Endothelial cell of umbilical vein (primary cell): ENCODE measurements at regions not wholly inside any gene's neighbourhood (a gene's known extent, or its start where the extent isn't known, plus 50 kb on each side); places are given as distances from the start of the nearest gene placed in this dataset.

Experiments
- EZH2 ChIP-seq: IDR thresholded peaks from 2 replicates; pipeline ENCODE4 v1.6.1; 2012; ENCODE audit warnings: borderline replicate concordance, low read depth, mild to moderate bottlenecking, moderate library complexity, low read length, inconsistent platforms; ENCODE audit not compliant: severe bottlenecking
- JUN ChIP-seq: IDR thresholded peaks from 2 replicates; pipeline ENCODE4 v1.6.1; 2011; ENCODE audit warnings: borderline replicate concordance, low read depth; ENCODE audit not compliant: insufficient read length, insufficient read depth
- MYC ChIP-seq: IDR thresholded peaks from one replicate; pipeline ENCODE4 v1.6.1; 2011; ENCODE audit warnings: mild to moderate bottlenecking, low read depth, low read length
- POLR2A ChIP-seq: IDR thresholded peaks from 2 replicates; pipeline ENCODE4 v1.6.1; 2012; ENCODE audit warnings: low read depth, mild to moderate bottlenecking, control low read depth, low read length
- POLR2AphosphoS5 ChIP-seq: IDR thresholded peaks from 2 replicates; pipeline ENCODE4 v1.6.1; 2012; ENCODE audit warnings: low read depth, mild to moderate bottlenecking, control low read depth, low read length, moderate library complexity; ENCODE audit not compliant: insufficient read depth
- TF ChIP-seq, protein P1 (sequence below), 2 donors: IDR thresholded peaks; 1 replicate in 1 of 2; 2 replicates in 1 of 2; pipeline ENCODE4 v1.5.1; 2011; ENCODE audit warnings: low read length in 2 of 2, mild to moderate bottlenecking in 2 of 2, moderate library complexity in 2 of 2, control low read depth in 1 of 2, inconsistent platforms in 1 of 2, low read depth in 1 of 2; ENCODE audit not compliant: insufficient read depth in 1 of 2; ENCODE audit errors: extremely low read depth in 1 of 2

DNA sequence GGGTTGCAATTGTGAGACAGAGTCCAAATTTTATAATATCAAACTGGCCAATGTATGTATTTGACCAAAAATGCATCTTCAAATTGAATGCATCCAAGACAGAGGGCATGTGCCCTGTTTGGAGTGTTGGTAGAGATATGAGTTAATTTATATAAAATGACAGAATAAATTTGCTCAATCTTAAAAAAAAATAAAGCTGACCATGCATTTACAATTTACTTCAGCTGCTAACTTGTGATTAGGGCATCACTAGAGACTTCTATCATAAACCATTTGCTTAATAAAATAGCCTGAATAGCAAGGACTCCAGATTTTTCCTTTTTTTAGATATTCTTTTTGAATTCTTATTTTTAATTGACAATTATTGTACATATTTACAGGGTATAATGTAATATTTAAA lies 1345.8 kb downstream of the CDH11 start:
- TF ChIP-seq, protein P1, sequence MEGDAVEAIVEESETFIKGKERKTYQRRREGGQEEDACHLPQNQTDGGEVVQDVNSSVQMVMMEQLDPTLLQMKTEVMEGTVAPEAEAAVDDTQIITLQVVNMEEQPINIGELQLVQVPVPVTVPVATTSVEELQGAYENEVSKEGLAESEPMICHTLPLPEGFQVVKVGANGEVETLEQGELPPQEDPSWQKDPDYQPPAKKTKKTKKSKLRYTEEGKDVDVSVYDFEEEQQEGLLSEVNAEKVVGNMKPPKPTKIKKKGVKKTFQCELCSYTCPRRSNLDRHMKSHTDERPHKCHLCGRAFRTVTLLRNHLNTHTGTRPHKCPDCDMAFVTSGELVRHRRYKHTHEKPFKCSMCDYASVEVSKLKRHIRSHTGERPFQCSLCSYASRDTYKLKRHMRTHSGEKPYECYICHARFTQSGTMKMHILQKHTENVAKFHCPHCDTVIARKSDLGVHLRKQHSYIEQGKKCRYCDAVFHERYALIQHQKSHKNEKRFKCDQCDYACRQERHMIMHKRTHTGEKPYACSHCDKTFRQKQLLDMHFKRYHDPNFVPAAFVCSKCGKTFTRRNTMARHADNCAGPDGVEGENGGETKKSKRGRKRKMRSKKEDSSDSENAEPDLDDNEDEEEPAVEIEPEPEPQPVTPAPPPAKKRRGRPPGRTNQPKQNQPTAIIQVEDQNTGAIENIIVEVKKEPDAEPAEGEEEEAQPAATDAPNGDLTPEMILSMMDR (IDR thresholded peaks at IDR 0.05; ENCODE audit: extremely low read depth in 1 of 2, insufficient read depth in 1 of 2, low read depth in 1 of 2, low read length in 2 of 2), result no peak
- no peak for TF ChIP-seq EZH2
- TF ChIP-seq JUN, result no peak
- no peak for TF ChIP-seq POLR2A
- no peak for TF ChIP-seq POLR2AphosphoS5
- no peak for TF ChIP-seq MYC
